Adipocyte (in vitro differentiated cells): ENCODE measurements at regions not wholly inside any gene's neighbourhood (a gene's known extent, or its start where the extent isn't known, plus 50 kb on each side); places are given as distances from the start of the nearest gene placed in this dataset.

Source experiments
- DNase-seq: peaks from one replicate; pipeline ENCODE4 v3.0.0-alpha.2; 2015; ENCODE audit warnings: low read depth
- H3K27me3 ChIP-seq: replicated peaks from 2 replicates; pipeline ENCODE4 v1.7.0; 2013; ENCODE audit warnings: mild to moderate bottlenecking, low read length, moderate library complexity; ENCODE audit not compliant: control insufficient read depth, insufficient read depth
- H3K36me3 ChIP-seq: 2 replicates; pipeline ENCODE4 v1.7.0; 2013; ENCODE audit warnings: low read length, mild to moderate bottlenecking, moderate library complexity; ENCODE audit not compliant: control insufficient read depth, insufficient read depth, severe bottlenecking
- H3K4me1 ChIP-seq: 2 replicates; pipeline ENCODE4 v1.7.0; 2013; ENCODE audit warnings: mild to moderate bottlenecking, low read length, moderate library complexity; ENCODE audit not compliant: control insufficient read depth, insufficient read depth
- H3K4me3 ChIP-seq: 2 replicates; pipeline ENCODE4 v1.7.0; 2013; ENCODE audit warnings: mild to moderate bottlenecking, low read length, moderate library complexity
- H3K9ac ChIP-seq: 2 replicates; pipeline ENCODE4 v1.7.0; 2013; ENCODE audit warnings: mild to moderate bottlenecking, low read length, moderate library complexity
- H3K9me3 ChIP-seq: 2 replicates; pipeline ENCODE4 v1.7.0; 2013; ENCODE audit warnings: mild to moderate bottlenecking, low read length, moderate library complexity; ENCODE audit not compliant: control insufficient read depth

DNA sequence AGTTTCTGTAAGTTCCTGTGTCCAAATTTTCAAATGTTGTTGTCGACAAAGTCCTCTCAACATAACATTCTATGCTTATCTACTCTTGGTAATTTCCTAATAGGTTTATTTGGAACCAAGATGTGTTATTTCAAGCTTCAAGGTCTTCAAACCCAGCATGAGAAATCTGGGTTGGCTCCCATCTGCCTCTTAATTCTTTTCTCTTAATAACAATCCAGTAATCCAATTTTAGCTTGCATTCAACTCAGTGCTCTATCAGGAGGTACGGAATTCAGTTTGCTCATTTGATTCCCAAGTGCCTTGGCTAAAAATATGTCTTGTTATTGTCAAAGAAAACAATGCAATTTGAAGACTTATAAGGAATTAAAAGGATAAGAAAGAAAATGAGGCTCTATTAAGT is 235.5 kb upstream of the MID1 start:
- Histone ChIP-seq H3K4me3 (no peak overlapping the region), H3K9me3 (no peaks in the 10 kb centered on the region), H3K4me1 (no peaks in the 10 kb centered on the region), H3K9ac (no peak overlapping the region), H3K27me3 (no peaks in the 10 kb centered on the region), H3K36me3 (no peaks in the 10 kb centered on the region)
- no peak for DNase-seq

DNA sequence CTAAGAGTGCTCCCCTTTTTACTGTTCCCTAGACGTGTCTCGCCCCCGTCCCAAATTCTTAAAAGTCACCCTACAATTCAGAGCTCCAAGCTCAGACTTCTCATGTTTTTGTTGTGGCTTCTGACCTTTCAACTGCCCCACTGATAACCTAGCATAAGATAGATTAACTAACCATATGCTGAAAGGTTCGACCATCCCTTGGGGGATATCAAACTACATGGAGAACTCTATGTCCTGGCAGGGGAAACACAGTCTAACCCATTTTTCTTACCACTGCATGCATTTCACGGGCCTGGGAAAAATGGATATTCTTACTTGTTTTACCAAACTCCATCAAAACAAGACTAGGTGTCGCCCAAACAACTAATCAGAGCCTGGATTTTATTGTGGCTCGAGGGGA is 236.4 kb upstream of the MID1 start:
- Histone ChIP-seq H3K9ac (no peak overlapping the region), H3K4me3 (no peak overlapping the region), H3K36me3 (no peaks in the 10 kb centered on the region), H3K4me1 (no peaks in the 10 kb centered on the region), H3K27me3 (no peaks in the 10 kb centered on the region), H3K9me3 (no peaks in the 10 kb centered on the region)
- DNase-seq: no peak

DNA sequence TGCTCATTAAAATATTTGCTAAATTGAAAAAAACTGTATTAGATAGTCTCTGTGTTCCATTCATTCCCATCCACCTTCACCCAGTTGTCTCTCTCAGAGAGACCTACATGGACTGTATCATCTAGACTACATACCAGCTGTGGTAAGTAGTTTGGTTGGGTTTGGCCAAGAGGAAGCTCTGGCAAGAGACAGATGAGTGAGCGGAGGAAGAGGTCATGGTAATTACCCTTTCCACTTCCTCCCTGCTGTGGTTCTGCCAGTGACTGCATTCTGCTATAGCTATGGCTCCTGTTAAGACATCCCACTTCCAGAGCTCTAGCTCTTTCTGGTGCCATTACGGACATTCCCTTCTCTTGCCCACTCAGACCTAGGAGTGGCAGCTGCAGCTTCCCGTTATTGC is 239.0 kb upstream of the MID1 start:
- no peak overlapping the region for H3K9ac ChIP-seq
- H3K27me3 ChIP-seq: no peaks in the 10 kb centered on the region
- no peak for DNase-seq
- H3K4me1 ChIP-seq: no peaks in the 10 kb centered on the region
- H3K36me3 ChIP-seq: no peaks in the 10 kb centered on the region
- H3K4me3 ChIP-seq: no peak overlapping the region
- no peaks in the 10 kb centered on the region for H3K9me3 ChIP-seq

GRCh38 chrX:10875995-10876394 is 235.1 kb upstream of the HCCS start:
- Histone ChIP-seq H3K36me3 (no peaks in the 10 kb centered on the region), H3K27me3 (no peaks in the 10 kb centered on the region), H3K4me3 (no peak overlapping the region), H3K9me3 (peaks cover 2% of the 10 kb centered on the region), H3K4me1 (no peaks in the 10 kb centered on the region), H3K9ac (no peak overlapping the region)
- no peak for DNase-seq

DNA sequence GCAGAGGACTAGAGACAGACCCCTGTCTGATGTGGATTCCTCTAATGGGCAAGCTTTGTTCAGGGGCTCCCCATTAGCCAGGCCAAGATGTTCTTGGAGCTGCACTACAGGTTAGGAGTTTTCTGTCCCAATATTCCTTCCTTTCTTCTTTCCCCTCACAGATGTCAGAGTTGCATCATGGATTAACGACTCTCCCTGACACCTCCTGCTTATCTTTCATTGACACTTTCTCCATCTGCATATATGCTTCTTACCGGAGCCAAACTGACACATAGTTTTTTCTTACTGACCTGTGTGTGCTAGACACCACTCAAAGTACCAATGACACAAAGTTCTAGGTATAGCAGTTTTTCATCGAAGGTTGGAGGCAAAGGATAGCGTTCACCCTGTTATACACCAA is 228.6 kb upstream of the HCCS start:
- Histone ChIP-seq H3K4me3 (no peak overlapping the region), H3K27me3 (no peaks in the 10 kb centered on the region), H3K9ac (no peak overlapping the region), H3K9me3 (no peaks in the 10 kb centered on the region), H3K4me1 (peaks cover 6% of the 10 kb centered on the region), H3K36me3 (no peaks in the 10 kb centered on the region)
- no peak for DNase-seq

GRCh38 chrX:10884246-10884645 is 226.9 kb upstream of the HCCS start:
- no peaks in the 10 kb centered on the region for H3K36me3 ChIP-seq
- H3K27me3 ChIP-seq: no peaks in the 10 kb centered on the region
- no peaks in the 10 kb centered on the region for H3K9me3 ChIP-seq
- H3K4me3 ChIP-seq: no peak overlapping the region
- H3K9ac ChIP-seq: no peak overlapping the region
- peaks cover 6% of the 10 kb centered on the region for H3K4me1 ChIP-seq
- peak; percentile 42 for DNase-seq

DNA sequence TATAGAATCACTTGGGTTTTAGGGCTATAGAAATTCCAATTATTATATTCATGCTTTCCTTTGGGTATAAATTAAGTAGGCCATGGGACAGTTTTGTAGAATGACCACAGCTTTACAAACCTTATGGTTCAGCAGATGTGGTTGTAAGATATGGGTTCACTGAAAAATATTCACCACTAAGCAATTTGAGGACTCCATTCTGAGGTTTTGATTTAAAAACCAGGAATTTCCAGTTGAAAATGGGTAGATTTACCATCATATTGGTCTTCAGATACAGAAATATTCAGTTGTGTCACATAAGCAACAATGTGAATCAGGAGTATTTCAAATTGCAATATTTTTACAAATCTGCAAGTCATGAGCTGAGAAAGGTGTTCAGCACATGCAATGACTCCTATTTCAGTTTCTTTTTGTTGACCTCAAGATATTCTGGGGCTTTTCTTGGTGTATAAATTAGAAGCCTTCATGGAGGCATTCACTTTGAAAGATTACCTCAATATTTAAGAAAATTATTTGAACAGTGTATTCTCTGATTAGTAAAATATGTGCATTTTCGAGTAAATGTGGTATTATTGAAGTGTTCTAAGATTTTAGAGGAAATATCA is 218.4 kb upstream of the HCCS start:
- Histone ChIP-seq H3K36me3 (no peaks in the 10 kb centered on the region), H3K9ac (no peak overlapping the region), H3K27me3 (peaks cover 2% of the 10 kb centered on the region), H3K4me3 (no peak overlapping the region), H3K9me3 (no peaks in the 10 kb centered on the region), H3K4me1 (no peaks in the 10 kb centered on the region)
- peak; percentile 15 for DNase-seq

- no peak overlapping the region for H3K4me3 ChIP-seq
- no peaks in the 10 kb centered on the region for H3K36me3 ChIP-seq
- peak; percentile 15 for DNase-seq
- H3K9me3 ChIP-seq: no peaks in the 10 kb centered on the region
- H3K27me3 ChIP-seq: peaks cover 2% of the 10 kb centered on the region
- H3K9ac ChIP-seq: no peak overlapping the region
- no peaks in the 10 kb centered on the region for H3K4me1 ChIP-seq
These were observed 217.8 kb upstream of the HCCS start for GRCh38 chrX:10893366-10893765.

DNA sequence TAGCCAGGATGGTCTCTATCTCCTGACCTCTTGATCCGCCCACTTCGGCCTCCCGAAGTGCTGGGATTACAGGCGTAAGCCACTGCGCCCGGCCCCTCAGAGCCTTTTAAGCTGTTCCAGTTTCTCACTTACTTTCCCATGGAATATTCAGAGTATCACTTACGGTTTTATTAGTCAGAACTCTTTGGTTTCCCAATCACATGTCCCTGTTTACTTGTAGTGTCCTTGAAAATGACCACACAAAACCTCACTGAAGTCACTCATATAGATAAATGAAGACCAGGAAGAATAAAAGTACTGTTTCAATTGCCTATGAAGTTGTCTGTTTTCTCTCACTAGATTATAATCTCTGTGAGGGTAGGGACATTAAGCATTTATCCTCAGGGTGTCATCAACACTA is 217.2 kb upstream of the HCCS start:
- Histone ChIP-seq H3K36me3 (no peaks in the 10 kb centered on the region), H3K9me3 (no peaks in the 10 kb centered on the region), H3K4me3 (no peak overlapping the region), H3K27me3 (peaks cover 2% of the 10 kb centered on the region), H3K9ac (no peak overlapping the region), H3K4me1 (no peaks in the 10 kb centered on the region)
- DNase-seq: no peak

- Histone ChIP-seq H3K4me3 (no peak overlapping the region), H3K9me3 (no peaks in the 10 kb centered on the region), H3K4me1 (peaks cover 17% of the 10 kb centered on the region), H3K36me3 (no peaks in the 10 kb centered on the region), H3K9ac (no peak overlapping the region), H3K27me3 (peaks cover 2% of the 10 kb centered on the region)
- DNase-seq: no peak
These were observed 213.4 kb upstream of the HCCS start for GRCh38 chrX:10897768-10898167.

DNA sequence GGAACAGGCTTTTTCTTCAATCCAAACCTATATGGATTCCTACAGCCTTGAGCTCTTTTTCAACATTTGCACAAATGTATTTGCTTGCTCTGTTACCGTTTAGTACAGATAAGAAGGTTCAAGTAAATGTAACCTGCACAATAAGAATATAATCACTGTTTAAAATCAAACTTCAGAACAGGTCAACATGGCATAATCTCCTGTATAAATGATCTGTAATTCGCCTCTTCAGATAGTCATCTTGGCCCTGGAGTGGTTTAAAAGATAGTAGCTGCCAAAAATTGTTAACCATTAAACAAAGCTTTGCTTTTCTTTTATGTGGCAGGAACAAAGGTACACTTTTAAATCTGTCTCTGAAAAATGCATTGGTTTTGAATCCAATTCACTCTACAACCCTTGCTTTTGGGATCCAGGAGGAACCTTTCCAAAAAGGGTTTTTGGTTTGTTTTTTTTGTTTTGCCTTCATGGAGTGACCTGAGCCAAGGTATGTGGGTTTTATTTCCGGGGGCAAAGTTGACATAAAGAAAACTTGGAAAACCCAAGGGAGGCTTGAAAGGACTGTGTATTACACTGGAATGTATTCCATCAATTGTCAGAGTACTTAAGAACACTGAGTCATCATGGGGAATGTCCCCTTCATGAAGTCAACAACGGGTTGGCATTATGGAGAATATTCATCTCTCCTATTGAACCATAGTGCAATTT is 210.4 kb upstream of the HCCS start:
- peaks cover 25% of the 10 kb centered on the region for H3K4me1 ChIP-seq
- no peaks in the 10 kb centered on the region for H3K27me3 ChIP-seq
- H3K4me3 ChIP-seq: no peak overlapping the region
- H3K9ac ChIP-seq: no peak overlapping the region
- H3K9me3 ChIP-seq: no peaks in the 10 kb centered on the region
- DNase-seq: peak; percentile 50
- no peaks in the 10 kb centered on the region for H3K36me3 ChIP-seq

GRCh38 chrX:10901290-10901633 is 209.9 kb upstream of the HCCS start:
- H3K4me3 ChIP-seq: no peak overlapping the region
- no peak for DNase-seq
- H3K9me3 ChIP-seq: peaks cover under 1% of the 10 kb centered on the region
- H3K4me1 ChIP-seq: peaks cover 25% of the 10 kb centered on the region
- H3K27me3 ChIP-seq: no peaks in the 10 kb centered on the region
- no peak overlapping the region for H3K9ac ChIP-seq
- no peaks in the 10 kb centered on the region for H3K36me3 ChIP-seq
